T1000 (cell line): ENCODE measurements at regions not wholly inside any gene's neighbourhood (a gene's known extent, or its start where the extent isn't known, plus 50 kb on each side); places are given as distances from the start of the nearest gene placed in this dataset.
"Not testable (repeated sequence)": the region's sequence is repeated elsewhere in the genome, so short reads cannot be mapped to it uniquely, and the experiment has no call there.

Source experiments
- DNase-seq: peaks from one replicate; lab custom pipeline; 2025; ENCODE audit warnings: mixed read lengths; lab: John Stamatoyannopoulos, UW

GRCh38 chr2:49677227-49677626, 522.9 kb upstream of the FSHR start:
- no peak for DNase-seq

- no peak for DNase-seq
Measured at GRCh38 chr2:49664827-49665226, 510.5 kb upstream of the FSHR start.

- DNase-seq, result no peak
Measured at GRCh38 chr2:49661809-49662208, 507.5 kb upstream of the FSHR start.

- no peak for DNase-seq
Measured at GRCh38 chr2:49656853-49657252, 502.5 kb upstream of the FSHR start.

- no peak for DNase-seq
Measured at GRCh38 chr2:49643149-49643548, 488.8 kb upstream of the FSHR start.

GRCh38 chr2:49640630-49641029, 486.3 kb upstream of the FSHR start:
- DNase-seq, result no peak

- DNase-seq, result no peak
Measured at GRCh38 chr2:49621016-49621415, 466.7 kb upstream of the FSHR start.

- no peak for DNase-seq
Measured at GRCh38 chr2:49619804-49620203, 465.5 kb upstream of the FSHR start.

GRCh38 chr2:49618491-49618890, 464.2 kb upstream of the FSHR start:
- DNase-seq, result no peak

- no peak for DNase-seq
Measured at GRCh38 chr2:49616800-49617199, 462.5 kb upstream of the FSHR start.

GRCh38 chr2:49611796-49612195, 457.5 kb upstream of the FSHR start:
- DNase-seq, result not testable (repeated sequence)

GRCh38 chr2:49600524-49600923, 446.2 kb upstream of the FSHR start:
- DNase-seq, result no peak

GRCh38 chr2:49598231-49598630, 443.9 kb upstream of the FSHR start:
- no peak for DNase-seq

- no peak for DNase-seq
Measured at GRCh38 chr2:49585921-49586320, 431.6 kb upstream of the FSHR start.

GRCh38 chr2:49582946-49583345, 428.6 kb upstream of the FSHR start:
- DNase-seq, result no peak

- no peak for DNase-seq
Measured at GRCh38 chr2:49577041-49577440, 422.7 kb upstream of the FSHR start.

GRCh38 chr2:49569176-49569575, 414.9 kb upstream of the FSHR start:
- DNase-seq, result no peak

- DNase-seq, result no peak
Measured at GRCh38 chr2:49567811-49568600, 413.7 kb upstream of the FSHR start.

- DNase-seq, result no peak
Measured at GRCh38 chr2:49567021-49567420, 412.7 kb upstream of the FSHR start.

- DNase-seq, result no peak
Measured at GRCh38 chr2:49553658-49554057, 399.3 kb upstream of the FSHR start.

GRCh38 chr2:49532702-49533101, 378.4 kb upstream of the FSHR start:
- no peak for DNase-seq

- no peak for DNase-seq
Measured at GRCh38 chr2:49515996-49516782, 361.9 kb upstream of the FSHR start.

- DNase-seq, result no peak
Measured at GRCh38 chr2:49514201-49514600, 359.9 kb upstream of the FSHR start.
